CD1c-positive myeloid dendritic cell (primary cell): ENCODE measurements at regions not wholly inside any gene's neighbourhood (a gene's known extent, or its start where the extent isn't known, plus 50 kb on each side); places are given as distances from the start of the nearest gene placed in this dataset.
"Not testable (repeated sequence)": the region's sequence is repeated elsewhere in the genome, so short reads cannot be mapped to it uniquely, and the experiment has no call there.

Experiments used
- DNase-seq: peaks from one replicate; pipeline ENCODE4 v3.0.0-alpha.2; 2016; ENCODE audit errors: extremely low spot score

DNA sequence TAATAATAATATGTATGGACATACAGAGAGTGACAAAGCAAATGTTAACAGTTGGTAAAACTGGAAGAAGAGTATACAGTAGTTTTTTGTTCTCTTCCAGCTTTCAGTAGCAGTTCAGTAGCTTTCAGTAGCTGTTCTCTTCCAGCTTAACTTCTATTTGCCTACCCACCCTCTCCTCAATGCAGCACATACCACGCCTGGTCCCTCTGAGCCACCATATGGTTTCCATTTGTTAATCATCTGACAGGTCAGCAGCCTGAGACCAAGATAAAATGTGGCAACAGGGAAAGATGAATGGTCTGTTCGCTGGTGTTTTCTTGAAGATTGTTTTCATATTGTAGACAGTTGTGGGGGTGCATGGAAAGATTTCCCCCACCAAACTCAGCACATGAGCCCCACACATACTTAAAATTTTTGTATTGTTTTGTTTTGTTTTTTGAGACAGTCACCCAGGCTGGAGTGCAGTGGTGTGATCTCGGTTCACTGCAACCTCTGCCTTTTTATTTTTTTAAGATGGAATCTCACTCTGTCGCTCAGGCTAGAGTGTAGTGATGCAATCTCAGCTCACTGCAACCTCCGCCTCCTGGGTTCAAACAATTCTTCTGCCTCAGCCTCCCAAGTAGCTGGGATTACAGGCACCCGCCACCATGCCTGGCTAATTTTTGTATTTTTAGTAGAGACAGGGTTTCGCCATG is 56.8 kb downstream of the ATP6V0E2 start:
- DNase-seq: not testable (repeated sequence)

DNA sequence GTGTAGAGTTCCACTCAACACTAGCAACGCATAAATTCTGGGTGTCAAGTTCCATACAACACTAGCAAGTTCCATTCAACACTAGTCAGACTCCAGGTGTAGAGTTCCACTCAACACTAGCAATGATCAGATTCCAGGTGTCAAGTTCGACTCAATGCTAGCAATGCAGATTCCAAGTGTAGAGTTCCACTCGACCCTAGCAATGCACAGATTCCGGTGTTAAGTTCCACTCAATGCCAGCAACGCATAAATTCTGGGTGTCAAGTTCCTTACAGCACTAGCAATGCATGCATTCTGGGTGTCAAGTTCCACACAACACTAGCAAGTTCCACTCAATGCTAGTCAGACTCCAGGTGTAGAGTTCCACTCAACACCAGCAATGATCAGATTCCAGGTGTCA is 60.0 kb downstream of the ATP6V0E2 start:
- not testable (repeated sequence) for DNase-seq

DNA sequence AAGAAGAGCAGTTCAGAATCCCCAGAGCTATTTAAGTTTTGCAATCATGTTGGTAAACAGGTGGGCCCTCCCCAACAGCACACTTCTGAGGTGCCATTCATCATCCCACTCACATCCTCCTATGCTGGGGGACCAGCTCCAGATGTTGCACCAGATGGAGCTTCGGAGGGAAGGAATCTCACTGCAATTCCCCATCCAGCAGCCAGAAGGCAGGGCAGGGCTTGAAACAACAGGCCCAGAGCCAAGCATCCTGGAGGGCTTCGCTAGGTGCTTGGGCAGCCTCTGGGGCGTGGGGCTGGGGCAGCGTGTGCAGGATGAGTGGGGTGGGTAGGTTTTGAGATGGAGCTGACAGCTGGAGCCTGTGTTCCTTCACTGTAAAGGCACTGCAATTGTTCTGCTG is 73.6 kb downstream of the ATP6V0E2 start:
- not testable (repeated sequence) for DNase-seq

DNA sequence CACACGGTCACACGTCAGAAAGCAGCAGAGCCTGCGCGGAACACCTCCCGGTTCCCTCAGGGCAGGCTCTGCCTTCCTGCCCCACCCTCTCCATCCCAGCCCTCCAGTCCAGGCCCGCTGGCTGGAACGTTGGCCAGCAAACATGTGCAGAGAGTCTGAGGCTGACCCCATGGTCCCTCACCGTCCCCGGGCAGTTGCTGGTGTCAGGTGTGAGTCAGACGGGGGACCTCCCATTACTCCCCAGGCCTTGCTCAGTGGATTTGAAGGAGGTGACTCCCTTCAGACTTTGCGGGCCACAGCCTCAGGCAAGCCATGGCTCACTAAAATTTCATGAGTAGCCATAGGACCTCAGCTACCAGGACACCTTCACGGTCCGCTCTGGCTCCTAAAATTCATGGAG is 74.7 kb downstream of the ATP6V0E2 start:
- DNase-seq: not testable (repeated sequence)

DNA sequence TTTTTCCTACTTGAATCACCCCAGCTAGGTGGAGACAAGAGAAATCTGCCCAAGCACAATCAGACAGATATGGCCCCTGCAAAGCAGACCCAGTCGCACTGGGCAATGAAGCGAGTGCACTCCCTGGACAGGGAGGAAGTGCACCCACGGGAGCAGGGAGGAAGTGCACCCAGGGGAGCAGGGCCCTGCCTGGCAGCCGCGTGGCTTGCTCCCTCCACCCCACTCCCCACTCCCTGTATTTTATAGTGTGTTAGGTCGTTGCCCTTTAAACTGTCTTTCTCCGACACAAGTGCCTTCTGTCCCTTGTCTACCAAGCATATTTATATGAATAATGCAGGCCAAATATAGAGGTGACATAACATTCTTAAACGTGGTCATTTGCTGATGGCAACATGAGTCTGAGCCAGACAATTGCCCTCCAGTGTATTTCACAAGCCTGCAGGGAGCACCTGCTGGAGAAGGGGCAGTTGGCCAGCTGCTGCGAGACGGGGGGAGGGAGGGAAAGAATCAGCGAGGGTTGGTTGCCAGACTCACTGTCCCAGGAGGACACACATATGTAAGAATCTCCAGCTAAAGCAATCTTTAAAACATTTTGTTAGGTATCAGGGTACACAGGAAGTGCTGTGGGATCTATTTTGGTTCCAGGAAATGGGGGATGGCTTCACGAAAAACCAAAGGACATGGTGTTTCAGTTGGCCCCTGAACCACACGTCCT is 76.3 kb downstream of the ATP6V0E2 start:
- DNase-seq: not testable (repeated sequence)

DNA sequence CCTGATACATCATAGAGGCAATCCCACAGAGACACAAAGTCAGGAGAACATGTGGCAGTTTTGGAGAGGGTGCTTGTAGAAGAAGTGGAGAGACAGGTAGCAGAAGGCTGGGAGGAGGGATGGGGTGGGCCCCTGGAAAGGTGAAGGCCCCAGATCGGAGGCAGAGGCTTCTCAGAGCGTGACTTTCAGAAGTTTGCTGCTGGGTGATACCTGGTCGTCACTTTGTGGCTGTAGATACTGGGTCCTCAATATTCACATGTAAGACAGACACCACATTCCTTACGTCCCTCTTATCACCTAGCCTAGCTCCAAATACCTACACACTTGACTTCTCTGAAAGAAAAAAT is 76.8 kb downstream of the ATP6V0E2 start:
- not testable (repeated sequence) for DNase-seq

DNA sequence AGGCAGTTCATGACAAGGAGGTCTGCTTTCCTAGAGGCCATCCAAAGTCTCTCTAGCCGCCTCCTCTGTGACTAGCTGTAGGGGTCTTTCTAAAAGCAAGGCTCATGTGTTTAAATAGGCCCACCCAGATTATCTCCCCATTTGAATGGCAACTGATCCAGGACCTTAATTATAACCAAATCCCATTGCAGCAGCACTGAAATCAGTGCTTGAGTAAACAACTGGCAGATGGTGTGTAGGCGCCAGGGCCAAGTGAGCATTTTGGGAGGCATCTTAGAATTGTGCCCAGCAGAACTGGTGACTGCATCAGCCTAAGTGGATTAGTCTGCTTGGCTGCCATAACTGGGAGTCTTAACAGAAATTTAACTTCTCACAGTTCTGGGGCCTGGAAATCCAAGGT is 77.8 kb downstream of the ATP6V0E2 start:
- not testable (repeated sequence) for DNase-seq

DNA sequence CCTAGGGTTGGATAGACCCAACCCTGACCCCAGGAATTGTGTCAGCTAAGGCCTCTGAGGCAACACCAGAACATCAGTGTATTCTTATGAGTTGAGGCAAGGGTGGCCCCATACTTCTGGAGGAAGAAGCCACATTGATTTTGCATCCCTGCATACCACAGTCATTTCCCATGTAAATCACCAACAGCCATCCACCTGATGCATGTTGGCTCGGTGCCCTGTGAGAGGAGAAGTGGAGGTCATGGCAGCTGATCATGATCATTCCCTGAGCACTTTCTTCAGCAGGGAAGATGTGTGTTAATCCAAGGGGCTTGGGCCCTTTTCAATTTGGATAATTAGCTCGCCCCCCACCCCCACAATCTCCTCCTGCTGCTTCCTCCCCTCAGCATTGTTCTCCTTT is 85.1 kb downstream of the ATP6V0E2 start:
- DNase-seq: not testable (repeated sequence)

DNA sequence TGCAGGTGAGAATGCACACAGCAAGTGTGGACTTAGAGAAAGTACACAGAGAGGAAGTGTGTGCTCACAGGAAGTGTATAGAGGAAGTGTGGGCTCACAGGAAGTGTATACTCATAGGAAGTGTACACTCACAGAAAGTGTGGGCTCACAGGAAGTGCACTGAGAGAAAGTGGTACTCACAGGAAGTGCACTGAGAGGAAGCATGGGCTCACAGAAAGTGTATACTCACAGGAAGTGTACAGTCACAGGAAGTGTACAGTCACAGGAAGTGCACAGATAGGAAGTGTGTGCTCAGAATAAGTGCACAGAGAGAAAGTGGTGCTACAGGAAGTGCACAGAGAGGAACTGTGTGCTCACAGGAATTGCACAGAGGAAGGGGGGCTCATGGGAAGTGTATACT is 87.1 kb downstream of the ATP6V0E2 start:
- DNase-seq: peak; percentile 25

DNA sequence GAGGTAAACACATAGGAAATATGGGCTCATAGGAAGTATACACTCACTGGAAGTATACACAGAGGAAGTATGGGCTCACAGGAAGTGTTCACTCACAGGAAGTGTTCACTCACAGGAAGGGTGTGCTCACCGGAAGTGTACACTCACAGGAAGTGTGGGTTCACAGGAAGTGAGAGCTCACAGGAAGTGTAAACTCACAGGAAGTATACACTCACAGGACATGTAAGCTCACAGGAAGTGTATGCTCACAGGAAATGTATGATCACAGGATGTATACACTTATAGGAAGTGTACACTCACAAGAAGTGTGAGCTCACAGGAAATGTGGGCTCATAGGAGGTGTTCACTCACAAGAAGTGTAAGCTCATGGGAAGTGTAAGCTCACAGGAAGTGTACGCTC is 88.1 kb downstream of the ATP6V0E2 start:
- not testable (repeated sequence) for DNase-seq

DNA sequence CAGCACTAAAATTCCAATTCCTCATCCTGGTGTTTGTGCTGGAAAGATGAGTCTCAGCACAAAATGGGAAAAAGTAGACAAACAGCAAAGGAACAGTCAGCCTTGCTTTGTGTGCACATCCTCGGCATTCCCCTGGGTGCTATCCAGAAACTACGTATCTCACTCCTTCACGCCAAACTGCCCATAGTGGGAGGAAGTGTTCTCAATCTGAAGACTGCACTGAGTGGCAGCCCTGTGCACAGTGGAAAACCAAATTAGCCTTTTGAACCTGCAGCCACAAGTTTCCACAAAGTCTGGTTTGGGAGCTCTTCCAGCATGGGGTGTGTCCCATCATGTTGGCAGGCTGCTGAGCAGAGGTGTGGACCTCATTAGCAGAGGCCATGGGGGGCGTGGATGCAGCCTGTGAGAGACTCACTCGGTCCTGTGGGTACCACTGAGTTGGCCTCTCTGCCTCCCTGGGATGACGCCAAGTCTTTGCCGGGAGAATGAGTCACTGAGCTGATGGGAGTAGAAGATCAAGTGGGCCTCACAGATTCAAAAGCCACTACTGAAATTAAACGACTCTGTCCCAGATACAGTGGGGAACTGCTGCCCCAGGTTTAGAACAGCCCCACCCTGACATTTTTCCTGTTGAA is 89.0 kb downstream of the ATP6V0E2 start:
- DNase-seq: not testable (repeated sequence)

DNA sequence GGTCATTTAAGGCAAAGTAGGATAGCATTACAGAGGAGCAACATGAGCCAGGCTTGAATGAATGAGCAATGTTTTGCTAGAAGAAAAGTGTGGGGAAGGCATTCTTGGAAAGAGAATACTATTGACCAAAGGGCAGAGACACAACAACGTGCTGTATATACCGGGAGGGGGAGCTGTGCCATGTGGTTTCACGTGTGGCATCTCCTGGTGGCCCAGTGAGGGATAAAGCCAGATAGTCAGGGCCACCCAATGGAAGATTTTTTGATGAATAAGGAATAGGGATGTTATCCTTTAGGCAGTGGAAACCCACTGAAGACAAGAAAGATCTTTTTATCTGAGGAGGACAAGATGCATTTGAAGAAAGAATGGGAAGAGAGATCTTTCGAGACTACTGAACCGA is 90.2 kb downstream of the ATP6V0E2 start:
- DNase-seq: not testable (repeated sequence)

DNA sequence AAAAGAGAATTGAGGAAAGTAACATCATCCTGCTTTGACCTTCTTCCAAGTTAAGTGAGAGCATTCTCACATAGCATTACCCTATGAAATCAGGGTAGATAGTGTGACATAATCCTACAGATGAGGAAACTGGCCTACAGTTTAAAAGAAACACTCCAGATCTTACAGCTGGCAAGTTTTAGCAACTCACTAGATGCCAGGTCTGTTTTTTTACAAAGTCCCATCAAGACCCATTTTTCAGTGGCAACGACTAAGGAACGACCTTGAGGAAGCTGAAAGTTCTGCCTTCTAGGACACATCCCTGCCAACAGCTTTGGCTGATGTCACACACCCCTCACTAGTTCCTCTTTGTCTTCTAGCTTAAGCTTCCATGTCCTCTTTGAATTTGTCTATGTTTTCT is 92.7 kb downstream of the ATP6V0E2 start:
- peak; percentile 21 for DNase-seq

DNA sequence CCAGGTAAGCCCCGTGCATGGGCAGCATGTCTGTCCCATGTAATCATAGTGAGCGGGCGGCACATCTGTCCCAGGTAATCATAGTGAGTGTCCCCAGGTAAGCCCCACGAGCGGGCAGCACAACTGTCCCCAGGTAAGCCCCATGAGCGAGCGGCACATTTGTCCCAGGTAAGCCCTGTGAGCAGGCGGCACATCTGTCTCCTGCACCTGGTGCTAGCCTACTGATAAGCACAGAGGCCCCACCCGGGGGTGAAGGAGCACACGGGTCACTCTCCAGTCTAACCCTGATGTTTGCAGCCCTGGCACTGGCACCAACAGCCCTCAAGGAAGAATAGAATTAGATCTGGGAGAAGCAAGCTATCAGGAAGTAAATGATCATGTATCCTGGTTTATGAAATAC is 99.2 kb downstream of the ATP6V0E2 start:
- DNase-seq: not testable (repeated sequence)

DNA sequence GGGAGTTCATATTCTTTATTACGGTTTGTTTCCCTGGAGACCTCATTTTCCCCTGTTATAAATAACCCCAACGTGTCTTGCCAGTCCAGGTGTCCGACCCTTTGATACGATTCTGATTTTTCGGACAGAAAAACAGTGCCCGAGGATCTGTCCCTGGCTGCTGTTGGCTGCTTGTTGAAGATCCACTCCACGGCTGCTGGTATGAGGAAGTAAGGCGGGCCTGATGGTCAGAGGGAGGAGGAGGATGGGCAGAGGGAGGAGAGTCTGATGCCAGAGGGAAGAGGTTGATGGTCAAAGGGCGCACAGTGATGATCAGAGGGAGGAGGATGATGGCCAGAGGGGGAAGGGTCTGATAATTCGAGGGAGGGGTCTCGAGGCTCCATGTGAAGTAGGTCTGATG is 99.9 kb downstream of the ATP6V0E2 start:
- not testable (repeated sequence) for DNase-seq

DNA sequence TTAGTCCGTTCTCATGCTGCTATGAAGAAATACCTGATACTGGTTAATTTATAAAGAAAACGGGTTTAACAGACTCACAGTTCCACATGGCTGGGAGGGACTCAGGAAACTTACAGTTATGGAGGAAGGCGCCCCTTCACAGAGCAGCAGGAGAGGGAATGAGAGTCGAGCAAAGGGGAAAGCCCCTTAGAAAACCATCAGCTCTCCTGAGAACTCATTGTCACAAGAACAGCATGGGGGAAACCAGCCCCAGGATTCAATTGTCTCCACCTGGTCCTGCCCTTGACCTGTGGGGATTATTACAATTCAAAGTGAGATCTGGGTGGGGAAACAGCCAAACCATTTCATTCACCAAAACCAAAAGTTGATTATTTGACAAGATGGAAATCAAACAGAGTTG is 101.8 kb downstream of the ATP6V0E2 start:
- DNase-seq: not testable (repeated sequence)

DNA sequence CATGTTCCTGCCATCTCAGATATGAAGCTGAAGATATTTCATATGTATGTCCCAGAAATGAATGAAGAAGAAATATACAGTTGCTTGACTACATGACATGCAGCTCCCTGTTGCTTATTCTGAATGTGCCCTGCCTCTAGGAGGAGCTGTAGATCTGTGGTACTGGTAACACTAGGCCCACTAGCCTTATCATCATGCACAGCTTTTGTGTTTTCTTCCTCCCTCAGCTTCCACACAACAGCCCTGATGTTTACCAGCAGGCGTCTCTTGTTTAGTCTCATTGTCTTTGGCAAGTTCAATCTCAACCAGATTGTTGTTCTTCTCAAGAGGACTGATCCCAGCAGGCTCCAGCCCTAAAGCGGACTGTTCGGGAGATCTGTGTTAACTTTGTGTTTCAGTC is 104.8 kb downstream of the ATP6V0E2 start:
- DNase-seq: not testable (repeated sequence)

DNA sequence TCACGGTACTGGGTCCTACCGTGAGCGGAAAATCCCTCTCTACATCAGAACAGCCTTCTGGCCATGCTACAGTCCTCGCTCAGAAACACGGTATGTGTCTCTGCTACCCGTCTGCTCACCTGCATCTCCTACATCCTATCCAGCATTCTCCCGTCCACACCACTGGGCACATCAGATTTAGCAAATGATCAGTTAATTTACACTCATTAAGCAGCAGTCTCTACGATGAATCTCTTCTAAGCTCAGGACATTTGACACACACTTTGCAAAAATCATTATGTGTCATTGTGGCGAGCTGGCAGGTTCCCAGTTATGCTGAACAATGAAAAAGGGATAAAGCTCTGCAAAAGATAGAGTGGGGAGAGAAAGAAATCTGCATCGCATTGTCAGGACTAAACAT is 105.2 kb downstream of the ATP6V0E2 start:
- not testable (repeated sequence) for DNase-seq

DNA sequence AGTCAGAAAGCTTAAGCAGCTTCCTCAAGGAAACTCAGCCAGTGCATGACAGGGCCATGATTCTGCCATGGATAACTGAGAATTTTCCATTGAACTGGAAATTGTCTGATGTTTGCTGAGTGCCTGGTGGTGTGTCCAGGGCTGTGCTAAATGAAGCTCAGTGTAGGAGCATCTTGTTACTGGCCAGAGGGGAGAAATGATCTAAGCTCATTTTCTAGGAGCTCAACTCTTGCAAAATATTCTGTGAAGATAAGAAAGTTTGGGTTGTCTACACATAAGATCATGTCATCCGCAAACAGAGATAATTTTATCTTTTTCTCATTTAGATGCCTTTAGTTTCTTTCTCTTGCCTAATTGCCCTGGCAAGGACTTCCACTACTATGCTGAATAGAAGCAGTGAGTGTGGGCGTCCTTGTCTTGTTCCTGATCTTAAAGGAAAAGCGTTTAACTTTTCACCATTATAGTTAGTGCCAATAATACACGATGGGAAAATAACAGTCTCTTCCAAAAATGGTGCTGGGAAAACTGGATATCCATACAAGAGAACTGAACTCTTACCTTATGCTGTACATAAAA is 108.9 kb downstream of the ATP6V0E2 start:
- not testable (repeated sequence) for DNase-seq

DNA sequence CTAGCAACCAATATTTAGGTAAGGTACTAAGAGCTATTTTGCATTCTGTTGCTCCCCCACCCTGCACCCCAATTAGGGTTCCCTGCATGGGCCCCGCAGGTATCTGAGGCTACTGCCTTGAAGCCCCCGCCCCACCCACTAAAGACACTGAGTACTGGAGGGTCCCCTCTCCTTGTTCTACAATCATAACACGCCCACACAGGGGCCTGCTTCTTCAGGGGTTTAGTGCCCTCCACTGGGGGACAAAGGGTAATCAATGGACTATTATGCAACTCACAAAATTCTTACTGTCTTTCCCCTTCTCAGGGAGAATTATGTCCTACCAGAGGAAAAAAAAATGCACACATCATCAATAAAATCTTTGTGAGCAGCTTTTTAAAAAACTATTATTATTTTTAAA is 113.1 kb downstream of the ATP6V0E2 start:
- DNase-seq: not testable (repeated sequence)

DNA sequence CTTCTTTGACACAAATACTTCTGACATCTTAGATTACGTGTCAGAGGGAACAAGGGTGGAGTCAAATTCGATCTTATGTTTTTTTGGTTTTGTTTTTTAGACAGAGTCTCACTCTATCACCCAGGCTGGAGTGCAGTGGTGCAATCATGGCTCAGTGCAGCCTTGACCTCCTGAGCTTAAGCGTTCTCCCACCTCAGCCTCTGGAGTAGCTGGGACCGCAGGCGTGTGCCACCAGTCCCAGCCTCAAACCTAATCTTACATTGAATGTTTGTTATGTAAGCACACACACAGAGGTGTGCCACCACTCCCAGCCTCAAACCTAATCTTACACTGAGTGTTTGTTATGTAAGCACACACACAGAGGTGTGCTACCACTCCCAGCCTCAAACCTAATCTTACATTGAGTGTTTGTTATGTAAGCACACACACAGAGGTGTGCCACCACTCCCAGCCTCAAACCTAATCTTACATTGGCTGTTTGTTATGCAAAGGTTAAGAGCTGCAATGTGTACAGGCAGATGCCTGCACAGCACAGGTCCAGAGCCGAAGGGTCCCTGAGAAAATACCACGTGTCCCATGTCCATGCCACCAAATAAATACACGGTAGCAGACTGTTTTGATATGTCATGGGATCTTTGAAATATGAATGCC is 118.0 kb downstream of the ATP6V0E2 start:
- DNase-seq: not testable (repeated sequence)

DNA sequence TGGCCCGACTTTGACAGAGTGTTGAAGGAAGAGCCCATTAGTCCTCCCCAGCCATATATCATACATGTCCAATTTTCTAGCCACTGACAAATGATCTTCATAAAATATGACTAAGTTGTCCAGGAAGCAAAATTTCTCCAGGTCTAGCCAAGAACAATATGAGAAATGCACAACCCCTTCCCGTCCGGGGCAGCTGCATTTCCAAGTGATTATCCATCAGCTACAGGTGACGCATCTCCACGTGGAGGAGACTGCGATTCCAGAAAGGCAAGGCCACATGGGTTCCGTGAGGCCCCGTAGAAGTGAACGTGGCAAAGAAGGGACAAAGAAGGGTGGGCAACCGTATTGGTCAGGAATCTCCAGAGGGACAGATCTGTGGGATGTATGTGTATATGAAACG is 118.6 kb downstream of the ATP6V0E2 start:
- DNase-seq: not testable (repeated sequence)
